CD1c-positive myeloid dendritic cell (primary cell): ENCODE measurements at regions not wholly inside any gene's neighbourhood (a gene's known extent, or its start where the extent isn't known, plus 50 kb on each side); places are given as distances from the start of the nearest gene placed in this dataset.

Experiments used
- DNase-seq: peaks from one replicate; pipeline ENCODE4 v3.0.0-alpha.2; 2016; ENCODE audit errors: extremely low spot score

- no peak for DNase-seq
Observed at GRCh38 chrX:107560980-107561379, 67.3 kb upstream of the PRPS1 start.

GRCh38 chrX:107561468-107562215 is 66.7 kb upstream of the PRPS1 start:
- no peak for DNase-seq

GRCh38 chrX:107562482-107562881 is 65.8 kb upstream of the PRPS1 start:
- DNase-seq: no peak

- no peak for DNase-seq
Observed at GRCh38 chrX:107563824-107564223, 64.5 kb upstream of the PRPS1 start.

GRCh38 chrX:107565015-107565414 is 63.3 kb upstream of the PRPS1 start:
- DNase-seq: no peak

GRCh38 chrX:107565931-107566603 is 62.2 kb upstream of the PRPS1 start:
- no peak for DNase-seq

- no peak for DNase-seq
Observed at GRCh38 chrX:107566604-107567262, 61.6 kb upstream of the PRPS1 start.

GRCh38 chrX:107567370-107567769 is 60.9 kb upstream of the PRPS1 start:
- DNase-seq: no peak

- no peak for DNase-seq
Observed at GRCh38 chrX:107571296-107571998, 56.9 kb upstream of the PRPS1 start.

GRCh38 chrX:107573016-107573415 is 55.3 kb upstream of the PRPS1 start:
- no peak for DNase-seq

- no peak for DNase-seq
Observed at GRCh38 chrX:107574054-107574683, 54.1 kb upstream of the PRPS1 start.

GRCh38 chrX:107574711-107575110 is 53.6 kb upstream of the PRPS1 start:
- no peak for DNase-seq

- no peak for DNase-seq
Observed at GRCh38 chrX:107576392-107576791, 51.9 kb upstream of the PRPS1 start.

GRCh38 chrX:107576841-107577240 is 51.5 kb upstream of the PRPS1 start:
- DNase-seq: no peak

GRCh38 chrX:107577933-107578332 is 50.4 kb upstream of the PRPS1 start:
- DNase-seq: no peak
